ENCODE measurements at regions not wholly inside any gene's neighbourhood (a gene's known extent, or its start where the extent isn't known, plus 50 kb on each side); places are given as distances from the start of the nearest gene placed in this dataset.

GRCh38 chr5:89900346-89900745, 509.2 kb downstream of the CETN3 start:
- no peak for DNase-seq (ENCODE audit: extremely low spot score)
- no peak overlapping the region for H3K27ac ChIP-seq (ENCODE audit: low read depth)
- no peaks in the 10 kb centered on the region for H3K4me1 ChIP-seq (ENCODE audit: insufficient read depth)
- H3K4me3 ChIP-seq (ENCODE audit: low read depth, low read length): no peak overlapping the region
- WGBS: 85% methylated on average over 1 of the region's 1 CpG
- H3K36me3 ChIP-seq (ENCODE audit: insufficient read depth): no peaks in the 10 kb centered on the region

GRCh38 chr5:89899559-89899958, 510.0 kb downstream of the CETN3 start:
- H3K4me1 ChIP-seq (ENCODE audit: insufficient read depth): no peaks in the 10 kb centered on the region
- H3K27ac ChIP-seq (ENCODE audit: low read depth): no peak overlapping the region
- H3K4me3 ChIP-seq (ENCODE audit: low read depth, low read length): no peak overlapping the region
- H3K36me3 ChIP-seq (ENCODE audit: insufficient read depth): no peaks in the 10 kb centered on the region
- DNase-seq (ENCODE audit: extremely low spot score): no peak

- no peak overlapping the region for H3K4me3 ChIP-seq (ENCODE audit: low read depth, low read length)
- no peak overlapping the region for H3K27ac ChIP-seq (ENCODE audit: low read depth)
- H3K36me3 ChIP-seq (ENCODE audit: insufficient read depth): no peaks in the 10 kb centered on the region
- H3K4me1 ChIP-seq (ENCODE audit: insufficient read depth): no peaks in the 10 kb centered on the region
- WGBS: 78% methylated on average over 2 of the region's 2 CpGs
- no peak for DNase-seq (ENCODE audit: extremely low spot score)
Observed at GRCh38 chr5:89893546-89893945, 516.0 kb downstream of the CETN3 start.

- DNase-seq (ENCODE audit: extremely low spot score): no peak
- Histone ChIP-seq H3K36me3 (ENCODE audit: insufficient read depth) (no peaks in the 10 kb centered on the region), H3K4me3 (ENCODE audit: low read depth, low read length) (no peak overlapping the region), H3K27ac (ENCODE audit: low read depth) (no peak overlapping the region), H3K4me1 (ENCODE audit: insufficient read depth) (no peaks in the 10 kb centered on the region)
Observed at GRCh38 chr5:89885670-89886069, 523.9 kb downstream of the CETN3 start.

GRCh38 chr5:89883967-89884366, 525.6 kb downstream of the CETN3 start:
- Histone ChIP-seq H3K36me3 (ENCODE audit: insufficient read depth) (no peaks in the 10 kb centered on the region), H3K4me3 (ENCODE audit: low read depth, low read length) (no peak overlapping the region), H3K4me1 (ENCODE audit: insufficient read depth) (no peaks in the 10 kb centered on the region), H3K27ac (ENCODE audit: low read depth) (no peak overlapping the region)
- no peak for DNase-seq (ENCODE audit: extremely low spot score)

- H3K4me3 ChIP-seq (ENCODE audit: low read depth, low read length): no peak overlapping the region
- H3K27ac ChIP-seq (ENCODE audit: low read depth): no peak overlapping the region
- DNase-seq (ENCODE audit: extremely low spot score): no peak
- H3K4me1 ChIP-seq (ENCODE audit: insufficient read depth): no peaks in the 10 kb centered on the region
- WGBS: 81% methylated on average over 9 of the region's 9 CpGs
- H3K36me3 ChIP-seq (ENCODE audit: insufficient read depth): no peaks in the 10 kb centered on the region
Observed at GRCh38 chr5:89878140-89879132, 531.1 kb downstream of the CETN3 start.

- 61% methylated on average over 2 of the region's 2 CpGs for WGBS
- no peak for DNase-seq (ENCODE audit: extremely low spot score)
- no peaks in the 10 kb centered on the region for H3K4me1 ChIP-seq (ENCODE audit: insufficient read depth)
- H3K36me3 ChIP-seq (ENCODE audit: insufficient read depth): no peaks in the 10 kb centered on the region
- no peak overlapping the region for H3K27ac ChIP-seq (ENCODE audit: low read depth)
- no peak overlapping the region for H3K4me3 ChIP-seq (ENCODE audit: low read depth, low read length)
Observed at GRCh38 chr5:89871906-89872305, 537.6 kb downstream of the CETN3 start.

- WGBS: 84% methylated on average over 2 of the region's 2 CpGs
- no peak overlapping the region for H3K27ac ChIP-seq (ENCODE audit: low read depth)
- no peak for DNase-seq (ENCODE audit: extremely low spot score)
- H3K4me3 ChIP-seq (ENCODE audit: low read depth, low read length): no peak overlapping the region
- no peaks in the 10 kb centered on the region for H3K4me1 ChIP-seq (ENCODE audit: insufficient read depth)
- H3K36me3 ChIP-seq (ENCODE audit: insufficient read depth): no peaks in the 10 kb centered on the region
Observed at GRCh38 chr5:89869346-89869745, 540.2 kb downstream of the CETN3 start.

- DNase-seq (ENCODE audit: extremely low spot score): no peak
- no peak overlapping the region for H3K4me3 ChIP-seq (ENCODE audit: low read depth, low read length)
- WGBS: 67% methylated on average over 3 of the region's 3 CpGs
Observed at GRCh38 chr5:89866410-89866809, 543.1 kb downstream of the CETN3 start.

GRCh38 chr5:89864941-89865340, 544.6 kb downstream of the CETN3 start:
- H3K27ac ChIP-seq (ENCODE audit: low read depth): no peak overlapping the region
- H3K4me3 ChIP-seq (ENCODE audit: low read depth, low read length): no peak overlapping the region
- no peaks in the 10 kb centered on the region for H3K36me3 ChIP-seq (ENCODE audit: insufficient read depth)
- DNase-seq (ENCODE audit: extremely low spot score): no peak
- H3K4me1 ChIP-seq (ENCODE audit: insufficient read depth): no peaks in the 10 kb centered on the region
- WGBS: 86% methylated on average over 1 of the region's 1 CpG

More at GRCh38 chr5:89866410-89866809, 543.1 kb downstream of the CETN3 start:
- Histone ChIP-seq H3K36me3 (ENCODE audit: insufficient read depth) (no peaks in the 10 kb centered on the region), H3K27ac (ENCODE audit: low read depth) (no peak overlapping the region), H3K4me1 (ENCODE audit: insufficient read depth) (no peaks in the 10 kb centered on the region)

GRCh38 chr5:89857790-89858189, 551.8 kb downstream of the CETN3 start:
- WGBS: 88% methylated on average over 5 of the region's 5 CpGs
- Histone ChIP-seq H3K4me1 (ENCODE audit: insufficient read depth) (no peaks in the 10 kb centered on the region), H3K4me3 (ENCODE audit: low read depth, low read length) (no peak overlapping the region), H3K36me3 (ENCODE audit: insufficient read depth) (no peaks in the 10 kb centered on the region), H3K27ac (ENCODE audit: low read depth) (no peak overlapping the region)
- DNase-seq (ENCODE audit: extremely low spot score): no peak

GRCh38 chr5:89855417-89855816, 554.1 kb downstream of the CETN3 start:
- 93% methylated on average over 2 of the region's 2 CpGs for WGBS
- peaks cover 1% of the 10 kb centered on the region for H3K4me1 ChIP-seq (ENCODE audit: insufficient read depth)
- H3K36me3 ChIP-seq (ENCODE audit: insufficient read depth): no peaks in the 10 kb centered on the region
- H3K27ac ChIP-seq (ENCODE audit: low read depth): no peak overlapping the region
- H3K4me3 ChIP-seq (ENCODE audit: low read depth, low read length): no peak overlapping the region
- no peak for DNase-seq (ENCODE audit: extremely low spot score)

GRCh38 chr5:89851911-89852310, 557.6 kb downstream of the CETN3 start:
- Histone ChIP-seq H3K4me3 (ENCODE audit: low read depth, low read length) (no peak overlapping the region), H3K27ac (ENCODE audit: low read depth) (no peak overlapping the region), H3K4me1 (ENCODE audit: insufficient read depth) (peaks cover 1% of the 10 kb centered on the region), H3K36me3 (ENCODE audit: insufficient read depth) (no peaks in the 10 kb centered on the region)
- no peak for DNase-seq (ENCODE audit: extremely low spot score)
- WGBS: 78% methylated on average over 3 of the region's 3 CpGs

- DNase-seq (ENCODE audit: extremely low spot score): no peak
- no peaks in the 10 kb centered on the region for H3K36me3 ChIP-seq (ENCODE audit: insufficient read depth)
- no peak overlapping the region for H3K4me3 ChIP-seq (ENCODE audit: low read depth, low read length)
- no peak overlapping the region for H3K27ac ChIP-seq (ENCODE audit: low read depth)
- peaks cover 1% of the 10 kb centered on the region for H3K4me1 ChIP-seq (ENCODE audit: insufficient read depth)
Observed at GRCh38 chr5:89850513-89850865, 559.1 kb downstream of the CETN3 start.

Data from urinary bladder (tissue), 3 donors.